ENCODE measurements at regions not wholly inside any gene's neighbourhood (a gene's known extent, or its start where the extent isn't known, plus 50 kb on each side); places are given as distances from the start of the nearest gene placed in this dataset.

GRCh38 chr11:71322861-71323582 lies 70.6 kb upstream of the SHANK2 start:
- Histone ChIP-seq H3K36me3 (no peaks in the 10 kb centered on the region), H3K79me2 (ENCODE audit: low read depth) (no peaks in the 10 kb centered on the region), H3K9ac (no peak overlapping the region), H3K4me2 (no peak overlapping the region), H3K9me3 (ENCODE audit: low read depth) (no peaks in the 10 kb centered on the region), H3F3A (ENCODE audit: low read depth) (no peaks in the 10 kb centered on the region), H4K20me1 (ENCODE audit: low read depth) (no peaks in the 10 kb centered on the region), H3K4me1 (no peaks in the 10 kb centered on the region), H3K4me3 (no peak overlapping the region), H2AFZ (replicated peaks) (no peak overlapping the region), H3K27ac (no peak overlapping the region), H3K27me3 (no peaks in the 10 kb centered on the region)
- H3K4me3 Mint-ChIP-seq, result no peak overlapping the region
- H3K36me3 Mint-ChIP-seq, result no peaks in the 10 kb centered on the region
- peaks cover 4% of the 10 kb centered on the region for H3K27me3 Mint-ChIP-seq (ENCODE audit: insufficient read depth, low read depth)
- no peaks in the 10 kb centered on the region for H3K4me1 Mint-ChIP-seq
- peaks cover 3% of the 10 kb centered on the region for H3K9me3 Mint-ChIP-seq
- no peak for DNase-seq (ENCODE audit: low spot score)
- TF ChIP-seq EZH2phosphoT487 (IDR thresholded peaks at IDR 0.05) (no peak), EZH2 (IDR thresholded peaks at IDR 0.05) (no peak), CTCF (IDR thresholded peaks at IDR 0.05) (no peak)
- H3K27ac Mint-ChIP-seq, result no peak overlapping the region

DNA sequence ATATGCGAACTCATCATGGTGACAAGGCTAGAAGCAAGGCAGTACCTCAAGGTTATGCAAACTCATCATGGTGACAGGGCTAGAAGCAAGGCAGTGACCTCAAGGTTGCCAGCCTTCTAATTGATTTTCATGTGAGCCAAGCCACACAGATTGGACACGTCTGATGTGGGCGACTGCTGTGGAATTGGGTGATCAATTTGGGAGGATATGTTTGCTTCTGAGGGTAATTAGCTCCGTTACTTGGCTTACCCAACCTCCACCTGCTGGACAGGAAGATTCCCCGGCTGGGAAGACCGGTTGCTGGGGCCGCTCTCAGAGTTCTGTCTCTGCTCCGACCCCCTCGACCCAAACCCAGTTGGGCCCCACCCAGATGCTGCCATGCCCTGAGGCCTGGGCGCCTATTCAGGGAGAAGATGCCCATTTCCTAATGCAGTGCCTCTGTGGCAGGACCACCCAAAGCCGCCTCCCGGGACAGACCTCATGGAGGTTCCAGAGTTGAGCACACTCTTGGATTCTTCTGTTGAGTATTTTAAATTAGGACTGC lies 69.9 kb upstream of the SHANK2 start:
- Histone ChIP-seq H3K4me3 (no peak overlapping the region), H3K27me3 (no peaks in the 10 kb centered on the region), H3K27ac (no peak overlapping the region), H3K4me2 (no peak overlapping the region), H2AFZ (replicated peaks) (no peak overlapping the region), H4K20me1 (ENCODE audit: low read depth) (no peaks in the 10 kb centered on the region), H3F3A (ENCODE audit: low read depth) (no peaks in the 10 kb centered on the region), H3K36me3 (no peaks in the 10 kb centered on the region), H3K4me1 (no peaks in the 10 kb centered on the region), H3K79me2 (ENCODE audit: low read depth) (no peaks in the 10 kb centered on the region), H3K9ac (no peak overlapping the region), H3K9me3 (ENCODE audit: low read depth) (no peaks in the 10 kb centered on the region)
- Mint-ChIP-seq H3K4me3 (no peak overlapping the region), H3K27me3 (ENCODE audit: insufficient read depth, low read depth) (peaks cover 6% of the 10 kb centered on the region), H3K27ac (no peak overlapping the region), H3K36me3 (no peaks in the 10 kb centered on the region), H3K4me1 (no peaks in the 10 kb centered on the region), H3K9me3 (peaks cover 8% of the 10 kb centered on the region)
- TF ChIP-seq CTCF (IDR thresholded peaks at IDR 0.05) (no peak), EZH2 (IDR thresholded peaks at IDR 0.05) (no peak), EZH2phosphoT487 (IDR thresholded peaks at IDR 0.05) (no peak)
- no peak for DNase-seq (ENCODE audit: low spot score)

DNA sequence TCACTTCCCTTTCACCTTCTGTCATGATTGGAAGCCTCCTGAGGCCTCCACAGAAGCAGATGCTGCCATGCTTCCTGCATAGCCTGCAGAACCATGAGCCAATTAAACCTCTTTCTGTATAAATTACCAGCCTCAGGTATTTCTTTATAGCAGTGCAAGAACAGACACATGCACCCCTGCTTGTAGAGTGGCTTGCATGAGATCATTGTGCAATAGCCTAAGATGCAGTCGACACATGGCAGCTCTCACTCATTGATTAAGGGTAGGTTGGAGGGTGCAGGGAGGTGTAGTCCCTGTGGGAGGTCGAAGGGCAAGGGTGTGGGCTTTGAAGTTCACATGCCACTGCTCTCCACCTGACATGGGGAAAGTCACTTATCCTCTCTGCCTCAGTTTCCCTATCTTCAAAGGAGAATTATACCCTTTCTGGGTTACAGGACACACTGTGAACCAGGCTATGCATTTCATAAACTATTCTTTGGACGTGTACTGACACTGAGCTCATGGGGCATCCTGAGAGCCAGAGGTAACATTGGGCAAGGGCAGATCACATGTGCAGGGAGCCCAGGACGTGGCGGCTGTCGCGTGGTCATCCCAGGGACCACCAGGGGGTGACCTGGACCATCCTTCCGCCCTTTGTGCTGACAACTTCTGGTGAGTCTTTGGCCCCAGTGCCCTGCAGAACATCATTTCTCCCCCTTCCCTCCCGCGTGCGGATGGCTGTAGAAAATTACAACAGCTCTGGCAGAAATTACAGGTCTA lies 69.2 kb upstream of the SHANK2 start:
- peaks cover 10% of the 10 kb centered on the region for H3K9me3 Mint-ChIP-seq
- no peak overlapping the region for H3K27ac Mint-ChIP-seq
- Histone ChIP-seq H4K20me1 (ENCODE audit: low read depth) (no peaks in the 10 kb centered on the region), H3K4me2 (no peak overlapping the region), H3K9me3 (ENCODE audit: low read depth) (peaks cover 1% of the 10 kb centered on the region), H3K36me3 (no peaks in the 10 kb centered on the region), H3K27me3 (no peaks in the 10 kb centered on the region), H3K27ac (no peak overlapping the region), H3K9ac (no peak overlapping the region), H3F3A (ENCODE audit: low read depth) (no peaks in the 10 kb centered on the region), H3K4me1 (no peaks in the 10 kb centered on the region), H3K4me3 (no peak overlapping the region), H2AFZ (replicated peaks) (no peak overlapping the region), H3K79me2 (ENCODE audit: low read depth) (no peaks in the 10 kb centered on the region)
- H3K4me3 Mint-ChIP-seq, result no peak overlapping the region
- H3K36me3 Mint-ChIP-seq, result no peaks in the 10 kb centered on the region
- TF ChIP-seq EZH2phosphoT487 (IDR thresholded peaks at IDR 0.05) (no peak), CTCF (IDR thresholded peaks at IDR 0.05) (no peak)
- peaks cover 8% of the 10 kb centered on the region for H3K27me3 Mint-ChIP-seq (ENCODE audit: insufficient read depth, low read depth)
- DNase-seq (ENCODE audit: low spot score), result no peak
- no peaks in the 10 kb centered on the region for H3K4me1 Mint-ChIP-seq
